ENCODE measurements at regions not wholly inside any gene's neighbourhood (a gene's known extent, or its start where the extent isn't known, plus 50 kb on each side); places are given as distances from the start of the nearest gene placed in this dataset.

GRCh38 chr2:106292627-106293026 lies 98.5 kb upstream of the UXS1 start:
- in situ Hi-C loops (cut with HindIII; ENCODE audit: low pct_unique_long_range_greater_than_20kb, low sequenced_read_pairs) (no loop called here), intact Hi-C loops (cut with micrococcal nuclease; ENCODE audit: unreplicated experiment) (no loop called here)
- H3K27me3 ChIP-seq (ENCODE audit: control insufficient read depth, insufficient read depth, low read length) = no peaks in the 10 kb centered on the region
- no peak for ATAC-seq
- no peak overlapping the region for H3K27ac ChIP-seq (ENCODE audit: low read length)
- DNase-seq (ENCODE audit: low read depth, low spot score) = no peak
- no peaks in the 10 kb centered on the region for H3K4me1 ChIP-seq (ENCODE audit: control insufficient read depth, insufficient read depth, low read length)
- POLR2A ChIA-PET = no interaction called here
- no peaks in the 10 kb centered on the region for H3K36me3 ChIP-seq (ENCODE audit: control insufficient read depth, insufficient read depth, low read length)
- no TSS peak for BruUV-seq (replicated peaks)
- TF ChIP-seq TCF7L2 (IDR thresholded peaks at IDR 0.05; ENCODE audit: low read depth, low read length) (no peak), POLR2AphosphoS5 (IDR thresholded peaks at IDR 0.05; ENCODE audit: low read depth, low read length) (no peak), REST (IDR thresholded peaks at IDR 0.05; ENCODE audit: insufficient read depth in 1 of 2, low read depth in 2 of 2, low read length in 1 of 2) (no peak), CTCF (IDR thresholded peaks at IDR 0.05) (no peak)
- no peak overlapping the region for H3K4me3 ChIP-seq (ENCODE audit: low read depth in 2 of 2, low read length in 2 of 2)
- CTCF ChIA-PET = no interaction called here
- H3K9me3 ChIP-seq (ENCODE audit: control insufficient read depth, insufficient read depth, low read depth, low read length) = no peaks in the 10 kb centered on the region

- DNase-seq (ENCODE audit: low read depth, low spot score) (no peak), ATAC-seq (no peak)
- no peak overlapping the region for H3K27ac ChIP-seq (ENCODE audit: low read length)
- H3K27me3 ChIP-seq (ENCODE audit: control insufficient read depth, insufficient read depth, low read length) = no peaks in the 10 kb centered on the region; the same call in 1 of the 2 replicates
- in situ Hi-C loops (cut with HindIII; ENCODE audit: low pct_unique_long_range_greater_than_20kb, low sequenced_read_pairs) = no loop called here
- H3K4me1 ChIP-seq (ENCODE audit: control insufficient read depth, insufficient read depth, low read length) = no peaks in the 10 kb centered on the region
- ChIA-PET POLR2A (no interaction called here), CTCF (no interaction called here)
- TF ChIP-seq REST (IDR thresholded peaks at IDR 0.05; ENCODE audit: insufficient read depth in 1 of 2, low read depth in 2 of 2, low read length in 1 of 2) (no peak), POLR2AphosphoS5 (IDR thresholded peaks at IDR 0.05; ENCODE audit: low read depth, low read length) (no peak), TCF7L2 (IDR thresholded peaks at IDR 0.05; ENCODE audit: low read depth, low read length) (no peak), SIN3A (IDR thresholded peaks at IDR 0.05; ENCODE audit: borderline replicate concordance, insufficient read depth, low read depth, low read length) (no peak), CTCF (IDR thresholded peaks at IDR 0.05) (no peak)
- H3K9me3 ChIP-seq (ENCODE audit: control insufficient read depth, insufficient read depth, low read depth, low read length) = no peaks in the 10 kb centered on the region
- intact Hi-C loops (cut with micrococcal nuclease; ENCODE audit: unreplicated experiment) = no loop called here
- H3K36me3 ChIP-seq (ENCODE audit: control insufficient read depth, insufficient read depth, low read length) = no peaks in the 10 kb centered on the region
- H3K4me3 ChIP-seq (ENCODE audit: low read depth in 2 of 2, low read length in 2 of 2) = no peak overlapping the region
- no TSS peak for BruUV-seq (replicated peaks)
Observed at GRCh38 chr2:106288873-106289272, 94.8 kb upstream of the UXS1 start.

Measured in Panc1 (cell line).